DND-41 (cell line): ENCODE measurements at regions not wholly inside any gene's neighbourhood (a gene's known extent, or its start where the extent isn't known, plus 50 kb on each side); places are given as distances from the start of the nearest gene placed in this dataset.

Source experiments
- ATAC-seq: fragments of 200-7000 bp; cut with Tn5 transposase; 3 replicates; pipeline ENCODE4 v1.9.1; 2021; ENCODE audit warnings: low read depth; ENCODE audit not compliant: insufficient read depth
- DNase-seq: peaks from one replicate; pipeline ENCODE4 v3.0.0-alpha.2; 2020
- H2AFZ ChIP-seq: 2 replicates; pipeline ENCODE4 v1.6.0; 2012; ENCODE audit warnings: low read depth, low read length
- H3K27ac ChIP-seq: 2 replicates; pipeline ENCODE4 v1.5.1; 2012; ENCODE audit warnings: low read length, inconsistent platforms
- H3K27me3 ChIP-seq: fragments of 200-600 bp; sonication (generic); 2 replicates; pipeline ENCODE4 v1.6.0; 2012; ENCODE audit warnings: low read length, mild to moderate bottlenecking, inconsistent platforms; ENCODE audit not compliant: insufficient read depth, poor library complexity
- H3K36me3 ChIP-seq: 2 replicates; pipeline ENCODE4 v1.5.1; 2012; ENCODE audit warnings: low read length, inconsistent platforms; ENCODE audit not compliant: insufficient read depth
- H3K4me1 ChIP-seq: 2 replicates; pipeline ENCODE4 v1.5.1; 2012; ENCODE audit warnings: mild to moderate bottlenecking, low read length; ENCODE audit not compliant: insufficient read depth
- H3K4me2 ChIP-seq: 2 replicates; pipeline ENCODE4 v1.6.0; 2012; ENCODE audit warnings: mild to moderate bottlenecking, moderate library complexity, low read length, inconsistent platforms; ENCODE audit not compliant: insufficient read depth
- H3K4me3 ChIP-seq, 2 experiments: fragments of 200-600 bp in 1 of 2; shearing (Covaris generic) in 1 of 2; 2 replicates each; pipeline ENCODE4 v1.5.1; 2012 to 2016; ENCODE audit warnings: inconsistent platforms in 2 of 2, low read length in 2 of 2, mild to moderate bottlenecking in 2 of 2, low read depth in 1 of 2, moderate library complexity in 1 of 2
- H3K79me2 ChIP-seq: 2 replicates; pipeline ENCODE4 v1.6.0; 2012; ENCODE audit warnings: low read length, inconsistent platforms; ENCODE audit not compliant: insufficient read depth
- H3K9ac ChIP-seq: 2 replicates; pipeline ENCODE4 v1.6.0; 2012; ENCODE audit warnings: low read depth, mild to moderate bottlenecking, inconsistent platforms, low read length, moderate library complexity
- H3K9me3 ChIP-seq: 2 replicates; pipeline ENCODE4 v1.5.1; 2012; ENCODE audit warnings: low read length, moderate library complexity, mild to moderate bottlenecking, inconsistent platforms; ENCODE audit not compliant: insufficient read depth, severe bottlenecking
- H4K20me1 ChIP-seq: 2 replicates; pipeline ENCODE4 v1.6.0; 2012; ENCODE audit warnings: low read length; ENCODE audit not compliant: insufficient read depth
- EZH2 ChIP-seq: IDR thresholded peaks from 3 replicates; pipeline ENCODE4 v1.6.1; 2012; ENCODE audit warnings: borderline replicate concordance, low read depth, mild to moderate bottlenecking, moderate library complexity, low read length, inconsistent platforms; ENCODE audit not compliant: severe bottlenecking
- TF ChIP-seq, protein P1 (sequence below): IDR thresholded peaks from 2 replicates; pipeline ENCODE4 v1.5.1; 2012; ENCODE audit warnings: borderline replicate concordance, low read length, moderate library complexity, mild to moderate bottlenecking; ENCODE audit not compliant: poor library complexity, severe bottlenecking; ENCODE audit errors: extremely low read depth

DNA sequence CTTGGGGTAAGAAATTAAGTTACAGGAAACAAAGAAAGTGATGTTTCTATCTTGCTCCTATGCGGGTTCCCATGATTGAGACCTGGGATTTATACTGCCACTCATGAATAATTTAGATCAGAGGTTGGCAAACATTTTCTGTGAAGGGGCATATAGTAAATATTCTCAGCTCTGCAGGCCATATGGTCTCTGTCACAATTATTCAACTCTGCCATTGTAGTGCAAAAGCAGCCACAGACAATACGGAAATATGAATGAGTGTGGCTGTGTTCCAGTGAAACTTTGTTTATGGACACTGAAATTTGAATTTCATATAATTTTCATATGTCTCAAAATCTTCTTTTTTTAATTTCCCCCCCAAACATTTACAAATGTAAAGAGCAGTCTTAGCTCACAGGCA lies 127.2 kb downstream of the FOXD2 start:
- H3K36me3 ChIP-seq = no peaks in the 10 kb centered on the region
- TF ChIP-seq, protein P1, sequence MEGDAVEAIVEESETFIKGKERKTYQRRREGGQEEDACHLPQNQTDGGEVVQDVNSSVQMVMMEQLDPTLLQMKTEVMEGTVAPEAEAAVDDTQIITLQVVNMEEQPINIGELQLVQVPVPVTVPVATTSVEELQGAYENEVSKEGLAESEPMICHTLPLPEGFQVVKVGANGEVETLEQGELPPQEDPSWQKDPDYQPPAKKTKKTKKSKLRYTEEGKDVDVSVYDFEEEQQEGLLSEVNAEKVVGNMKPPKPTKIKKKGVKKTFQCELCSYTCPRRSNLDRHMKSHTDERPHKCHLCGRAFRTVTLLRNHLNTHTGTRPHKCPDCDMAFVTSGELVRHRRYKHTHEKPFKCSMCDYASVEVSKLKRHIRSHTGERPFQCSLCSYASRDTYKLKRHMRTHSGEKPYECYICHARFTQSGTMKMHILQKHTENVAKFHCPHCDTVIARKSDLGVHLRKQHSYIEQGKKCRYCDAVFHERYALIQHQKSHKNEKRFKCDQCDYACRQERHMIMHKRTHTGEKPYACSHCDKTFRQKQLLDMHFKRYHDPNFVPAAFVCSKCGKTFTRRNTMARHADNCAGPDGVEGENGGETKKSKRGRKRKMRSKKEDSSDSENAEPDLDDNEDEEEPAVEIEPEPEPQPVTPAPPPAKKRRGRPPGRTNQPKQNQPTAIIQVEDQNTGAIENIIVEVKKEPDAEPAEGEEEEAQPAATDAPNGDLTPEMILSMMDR = no peak
- TF ChIP-seq EZH2 = no peak
- H4K20me1 ChIP-seq = no peaks in the 10 kb centered on the region; the same call in 1 of the 2 replicates
- H3K27ac ChIP-seq = no peak overlapping the region
- no peaks in the 10 kb centered on the region for H3K9me3 ChIP-seq
- H3K27me3 ChIP-seq = peaks cover 24% of the 10 kb centered on the region
- no peak overlapping the region for H3K4me2 ChIP-seq
- ATAC-seq = no peak
- no peak for DNase-seq
- H3K9ac ChIP-seq = no peak overlapping the region
- no peak overlapping the region for H3K4me3 ChIP-seq
- peaks cover 7% of the 10 kb centered on the region for H3K4me1 ChIP-seq
- H3K79me2 ChIP-seq = no peaks in the 10 kb centered on the region
- H2AFZ ChIP-seq = no peak overlapping the region

DNA sequence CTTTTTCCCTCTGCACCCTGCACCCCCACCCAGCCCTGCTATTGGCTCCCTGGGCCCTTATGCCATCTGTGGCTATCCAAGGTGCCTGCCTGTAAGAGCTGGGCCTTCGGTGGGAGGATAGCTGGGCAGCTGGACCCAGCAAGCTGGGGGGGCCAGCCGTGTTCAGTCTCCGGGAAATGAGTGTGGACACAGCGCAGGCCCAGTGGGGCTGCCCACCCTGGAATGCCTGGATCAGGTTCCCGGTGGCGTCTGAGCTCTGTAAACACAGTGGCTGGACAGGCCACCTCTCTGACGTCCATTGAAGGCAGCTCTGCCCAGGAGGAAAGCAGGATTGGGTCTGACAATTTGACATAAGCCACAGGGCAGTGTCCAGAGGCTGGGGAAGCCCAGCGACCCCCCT lies 127.8 kb downstream of the FOXD2 start:
- no peak for TF ChIP-seq EZH2
- TF ChIP-seq, protein P1 = no peak
- no peak overlapping the region for H3K4me3 ChIP-seq
- no peaks in the 10 kb centered on the region for H3K9me3 ChIP-seq
- ATAC-seq (no peak), DNase-seq (no peak)
- H3K79me2 ChIP-seq = no peaks in the 10 kb centered on the region
- H3K27ac ChIP-seq = no peak overlapping the region
- H3K9ac ChIP-seq = no peak overlapping the region
- no peaks in the 10 kb centered on the region; the same call in 1 of the 2 replicates for H4K20me1 ChIP-seq
- H2AFZ ChIP-seq = no peak overlapping the region
- peaks cover 7% of the 10 kb centered on the region for H3K4me1 ChIP-seq
- peaks cover 24% of the 10 kb centered on the region for H3K27me3 ChIP-seq
- no peaks in the 10 kb centered on the region for H3K36me3 ChIP-seq
- H3K4me2 ChIP-seq = no peak overlapping the region

DNA sequence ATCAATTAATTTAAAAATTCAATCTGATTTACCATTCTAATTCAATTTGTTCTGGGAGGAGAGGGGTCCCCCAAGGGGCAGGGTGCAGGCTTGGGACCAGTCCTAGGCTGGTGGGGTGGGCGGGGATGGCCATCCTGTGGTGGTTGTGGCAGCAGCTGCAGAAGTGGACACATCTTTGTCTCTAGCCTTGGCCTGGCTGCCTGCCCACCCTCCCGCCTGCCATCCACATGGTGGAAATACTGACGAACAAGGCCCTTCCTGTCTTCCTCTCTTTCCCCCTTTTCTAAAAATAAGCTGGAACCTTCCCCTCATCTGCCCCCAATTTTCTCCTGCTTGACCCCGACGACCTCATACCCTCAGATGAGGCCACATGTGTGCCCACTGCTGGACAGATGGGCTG lies 130.9 kb downstream of the FOXD2 start:
- Histone ChIP-seq H3K36me3 (no peaks in the 10 kb centered on the region), H3K9ac (no peak overlapping the region), H3K79me2 (no peaks in the 10 kb centered on the region), H4K20me1 (no peaks in the 10 kb centered on the region; the same call in 1 of the 2 replicates), H3K9me3 (no peaks in the 10 kb centered on the region), H3K4me3 (no peak overlapping the region), H3K27ac (no peak overlapping the region), H2AFZ (no peak overlapping the region), H3K4me1 (no peaks in the 10 kb centered on the region), H3K27me3 (peaks cover 20% of the 10 kb centered on the region), H3K4me2 (no peak overlapping the region)
- no peak for DNase-seq
- no peak for ATAC-seq
- TF ChIP-seq EZH2 = no peak
- TF ChIP-seq, protein P1 = no peak

DNA sequence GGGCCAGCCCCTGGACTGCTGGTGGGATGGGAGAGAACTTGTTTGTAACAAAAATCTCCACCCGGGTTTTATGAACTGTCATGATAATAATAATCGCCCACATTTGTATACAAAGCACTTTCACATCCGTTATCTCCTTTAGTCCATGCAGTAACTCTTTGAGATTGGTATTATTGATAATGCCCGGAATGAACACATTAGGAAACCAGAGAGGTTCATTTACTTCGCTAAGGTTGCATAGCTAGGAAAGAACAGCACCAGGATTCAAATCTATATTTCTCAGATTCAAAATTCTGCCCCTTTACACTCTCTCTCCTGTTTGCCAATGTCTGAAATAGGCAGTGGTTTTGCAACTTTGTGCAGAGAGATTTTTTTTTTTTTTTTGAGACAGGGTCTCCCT lies 131.4 kb downstream of the FOXD2 start:
- Histone ChIP-seq H3K27me3 (peaks cover 20% of the 10 kb centered on the region), H3K9me3 (no peaks in the 10 kb centered on the region), H3K4me2 (no peak overlapping the region), H4K20me1 (no peaks in the 10 kb centered on the region; the same call in 1 of the 2 replicates), H2AFZ (no peak overlapping the region), H3K36me3 (no peaks in the 10 kb centered on the region), H3K9ac (no peak overlapping the region), H3K4me1 (no peaks in the 10 kb centered on the region), H3K79me2 (no peaks in the 10 kb centered on the region), H3K4me3 (no peak overlapping the region), H3K27ac (no peak overlapping the region)
- ATAC-seq = no peak
- TF ChIP-seq, protein P1 = no peak
- TF ChIP-seq EZH2 = no peak
- no peak for DNase-seq
